AG04449 (cell line): ENCODE measurements at regions not wholly inside any gene's neighbourhood (a gene's known extent, or its start where the extent isn't known, plus 50 kb on each side); places are given as distances from the start of the nearest gene placed in this dataset.

ENCODE experiments used
- CTCF ChIA-PET: fragments of 350-600 bp; formaldehyde crosslinking; extraction: SDS; loops from one replicate; lab custom pipeline; 2021; ENCODE audit warnings: antibody characterized with exemption; lab: Yijun Ruan, JAX
- POLR2A ChIA-PET: fragments of 400-600, 350-600 bp; formaldehyde crosslinking; extraction: SDS; loops from one replicate; lab custom pipeline; 2020; ENCODE audit warnings: antibody characterized with exemption, inconsistent platforms; lab: Yijun Ruan, JAX
- DNase-seq: peaks from one replicate; pipeline ENCODE4 v3.0.0-alpha.2; 2010; ENCODE audit warnings: low read depth, low spot score
- H3K4me3 ChIP-seq: 2 replicates; pipeline ENCODE4 v1.5.1; 2011; ENCODE audit warnings: low read depth, mild to moderate bottlenecking, control low read depth, low read length
- CTCF ChIP-seq: IDR thresholded peaks from one replicate; pipeline ENCODE4 v1.5.1; 2011; ENCODE audit warnings: mild to moderate bottlenecking, moderate library complexity, low read length, control low read depth, inconsistent platforms; ENCODE audit not compliant: insufficient read depth; ENCODE audit errors: missing control alignments

- TF ChIP-seq CTCF = no peak
- no peak overlapping the region for H3K4me3 ChIP-seq
- CTCF ChIA-PET = no interaction called here
- POLR2A ChIA-PET = no interaction called here
- DNase-seq = no peak
Measured at GRCh38 chr11:29518389-29519174, 498.2 kb downstream of the KCNA4 start.

- POLR2A ChIA-PET = no interaction called here
- H3K4me3 ChIP-seq = no peak overlapping the region
- TF ChIP-seq CTCF = no peak
- CTCF ChIA-PET = no interaction called here
- no peak for DNase-seq
Measured at GRCh38 chr11:29511394-29511793, 505.4 kb downstream of the KCNA4 start.

GRCh38 chr11:29507376-29507775, 509.5 kb downstream of the KCNA4 start:
- ChIA-PET CTCF (no interaction called here), POLR2A (no interaction called here)
- no peak overlapping the region for H3K4me3 ChIP-seq
- no peak for DNase-seq
- TF ChIP-seq CTCF = no peak

- no peak overlapping the region for H3K4me3 ChIP-seq
- POLR2A ChIA-PET = no interaction called here
- CTCF ChIA-PET = interaction anchor here (0.9 kb wide), 1 partner anchor 63 kb away, joined by 3 read pairs; no protein-coding TSS in a partner anchor
- DNase-seq = no peak
- no peak for TF ChIP-seq CTCF
Measured at GRCh38 chr11:29495676-29496075, 521.2 kb downstream of the KCNA4 start.

- no peak for TF ChIP-seq CTCF
- H3K4me3 ChIP-seq = no peak overlapping the region
- ChIA-PET POLR2A (no interaction called here), CTCF (no interaction called here)
- DNase-seq = no peak
Measured at GRCh38 chr11:29490938-29491337, 525.9 kb downstream of the KCNA4 start.

GRCh38 chr11:29486301-29486700, 530.5 kb downstream of the KCNA4 start:
- no peak overlapping the region for H3K4me3 ChIP-seq
- POLR2A ChIA-PET = no interaction called here
- no peak for DNase-seq
- no peak for TF ChIP-seq CTCF
- CTCF ChIA-PET = no interaction called here
